ENCODE measurements at regions not wholly inside any gene's neighbourhood (a gene's known extent, or its start where the extent isn't known, plus 50 kb on each side); places are given as distances from the start of the nearest gene placed in this dataset.

- no peak overlapping the region for H3K4me3 ChIP-seq (ENCODE audit: extremely low read depth, insufficient read depth, low read length, poor library complexity, severe bottlenecking)
- no peak overlapping the region for H3K27ac ChIP-seq (ENCODE audit: low read depth, low read length, severe bottlenecking)
- WGBS, 2 experiments (ENCODE audit: insufficient coverage in 2 of 2): 88 to 90% methylated on average over 5 to 8 of the region's 11 CpGs
- H3K36me3 ChIP-seq (ENCODE audit: control insufficient read depth, insufficient read depth, low read length): no peaks in the 10 kb centered on the region
- H3K4me1 ChIP-seq (ENCODE audit: control insufficient read depth, insufficient read depth, low read length, poor library complexity, severe bottlenecking): no peaks in the 10 kb centered on the region
- H3K9me3 ChIP-seq (ENCODE audit: control insufficient read depth, low read length): no peaks in the 10 kb centered on the region
Observed at GRCh38 chr14:103267226-103267910, 66.7 kb upstream of the EIF5 start.

- Histone ChIP-seq H3K4me1 (ENCODE audit: control insufficient read depth, insufficient read depth, low read length, poor library complexity, severe bottlenecking) (no peaks in the 10 kb centered on the region), H3K36me3 (ENCODE audit: control insufficient read depth, insufficient read depth, low read length) (no peaks in the 10 kb centered on the region), H3K4me3 (ENCODE audit: extremely low read depth, insufficient read depth, low read length, poor library complexity, severe bottlenecking) (no peak overlapping the region), H3K9me3 (ENCODE audit: control insufficient read depth, low read length) (no peaks in the 10 kb centered on the region), H3K27ac (ENCODE audit: low read depth, low read length, severe bottlenecking) (no peak overlapping the region)
- 90 to 93% methylated on average over 4 to 5 of the region's 7 CpGs for WGBS, 2 experiments (ENCODE audit: insufficient coverage in 2 of 2)
Observed at GRCh38 chr14:103271189-103271588, 62.8 kb upstream of the EIF5 start.

DNA sequence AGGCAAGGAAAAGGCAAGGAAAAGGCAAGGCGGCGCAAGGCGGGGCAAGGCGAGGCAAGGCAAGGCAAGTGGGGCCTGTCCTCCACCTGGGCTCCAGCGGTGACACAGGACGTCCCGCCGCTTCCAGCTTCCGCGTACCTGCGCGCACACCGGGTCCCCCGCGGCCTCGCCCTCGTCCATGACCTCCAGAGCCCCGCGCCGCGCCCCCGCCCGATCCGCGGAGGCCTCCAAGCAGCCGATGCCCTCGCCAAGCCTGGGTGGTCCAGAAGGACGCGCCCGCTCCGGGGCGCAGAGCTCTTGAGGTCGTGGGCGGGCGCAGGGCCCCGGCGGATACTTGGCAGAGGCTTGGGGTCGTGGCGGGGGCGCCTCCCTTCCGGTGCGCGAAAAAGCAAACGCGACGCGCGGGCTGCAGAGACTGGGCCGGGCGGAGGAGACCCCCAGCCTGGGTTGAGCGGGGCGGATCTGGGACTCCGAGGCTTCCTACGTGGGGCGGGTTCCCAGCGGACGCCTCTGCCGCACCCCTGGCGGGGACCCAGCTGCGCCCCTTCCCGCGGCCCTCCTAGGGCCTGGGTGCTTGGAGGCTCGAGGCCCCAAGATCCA, 60.8 kb upstream of the EIF5 start:
- H3K4me3 ChIP-seq (ENCODE audit: extremely low read depth, insufficient read depth, low read length, poor library complexity, severe bottlenecking): peak overlapping the region; percentile 29

DNA sequence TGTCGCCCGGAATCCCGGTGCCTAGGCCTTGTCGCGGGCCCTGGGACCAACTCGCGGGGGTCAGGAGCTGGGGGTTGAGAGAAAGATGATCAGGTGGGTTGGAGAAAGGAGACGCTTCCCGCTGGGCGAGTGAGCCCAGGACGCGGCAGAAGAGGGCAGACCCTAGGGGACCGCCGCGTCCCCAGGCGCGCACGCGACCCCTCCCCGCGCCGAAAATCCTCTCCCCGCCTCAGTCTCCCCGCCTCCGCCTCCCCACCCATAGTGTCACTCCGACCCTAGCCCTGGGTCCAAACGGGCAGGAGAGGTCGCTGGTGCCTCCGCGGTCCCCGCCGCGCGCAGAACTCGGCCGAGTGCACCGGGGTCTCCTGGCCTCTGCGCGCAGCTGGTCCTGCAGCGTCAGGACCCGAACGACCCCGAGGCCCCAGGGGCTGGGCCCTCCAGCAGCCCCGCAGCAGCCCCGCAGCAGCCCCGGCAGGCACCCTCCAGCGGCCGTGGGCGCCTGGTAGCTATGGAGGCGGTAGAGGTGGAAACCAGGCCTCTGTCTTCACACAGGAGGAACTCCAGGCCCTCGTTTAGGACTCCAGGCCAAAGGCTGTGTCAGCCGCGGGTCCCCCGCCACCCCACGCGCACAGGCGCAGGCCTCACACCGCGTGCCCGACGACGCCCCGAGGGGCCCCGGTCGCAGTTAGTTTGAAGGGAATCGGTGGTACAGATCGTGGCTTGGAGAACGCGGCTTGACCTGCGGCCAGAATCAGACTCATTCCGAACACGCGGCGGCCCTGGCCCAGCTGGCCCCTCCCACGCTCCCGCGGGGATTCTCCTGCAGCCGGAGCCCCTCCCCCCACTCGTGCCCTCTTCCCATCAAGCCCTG, 60.1 kb upstream of the EIF5 start:
- WGBS, 2 experiments (ENCODE audit: insufficient coverage in 2 of 2): 72 to 84% methylated on average over 49 to 77 of the region's 79 CpGs
- no peak overlapping the region for H3K27ac ChIP-seq (ENCODE audit: low read depth, low read length, severe bottlenecking)
- H3K4me1 ChIP-seq (ENCODE audit: control insufficient read depth, insufficient read depth, low read length, poor library complexity, severe bottlenecking): no peaks in the 10 kb centered on the region
- H3K4me3 ChIP-seq (ENCODE audit: extremely low read depth, insufficient read depth, low read length, poor library complexity, severe bottlenecking): peak overlapping the region; percentile 29
- peaks cover 4% of the 10 kb centered on the region for H3K9me3 ChIP-seq (ENCODE audit: control insufficient read depth, low read length)
- H3K36me3 ChIP-seq (ENCODE audit: control insufficient read depth, insufficient read depth, low read length): no peaks in the 10 kb centered on the region

More for the DNA sequence above, 60.8 kb upstream of the EIF5 start:
- Histone ChIP-seq H3K36me3 (ENCODE audit: control insufficient read depth, insufficient read depth, low read length) (no peaks in the 10 kb centered on the region), H3K9me3 (ENCODE audit: control insufficient read depth, low read length) (peaks cover 4% of the 10 kb centered on the region), H3K27ac (ENCODE audit: low read depth, low read length, severe bottlenecking) (no peak overlapping the region), H3K4me1 (ENCODE audit: control insufficient read depth, insufficient read depth, low read length, poor library complexity, severe bottlenecking) (no peaks in the 10 kb centered on the region)
- 53 to 68% methylated on average over 49 to 60 of the region's 63 CpGs for WGBS, 2 experiments (ENCODE audit: insufficient coverage in 2 of 2)

GRCh38 chr14:103275000-103275399, 59.0 kb upstream of the EIF5 start:
- Histone ChIP-seq H3K36me3 (ENCODE audit: control insufficient read depth, insufficient read depth, low read length) (no peaks in the 10 kb centered on the region), H3K9me3 (ENCODE audit: control insufficient read depth, low read length) (peaks cover 4% of the 10 kb centered on the region), H3K4me3 (ENCODE audit: extremely low read depth, insufficient read depth, low read length, poor library complexity, severe bottlenecking) (no peak overlapping the region), H3K27ac (ENCODE audit: low read depth, low read length, severe bottlenecking) (no peak overlapping the region), H3K4me1 (ENCODE audit: control insufficient read depth, insufficient read depth, low read length, poor library complexity, severe bottlenecking) (no peaks in the 10 kb centered on the region)

DNA sequence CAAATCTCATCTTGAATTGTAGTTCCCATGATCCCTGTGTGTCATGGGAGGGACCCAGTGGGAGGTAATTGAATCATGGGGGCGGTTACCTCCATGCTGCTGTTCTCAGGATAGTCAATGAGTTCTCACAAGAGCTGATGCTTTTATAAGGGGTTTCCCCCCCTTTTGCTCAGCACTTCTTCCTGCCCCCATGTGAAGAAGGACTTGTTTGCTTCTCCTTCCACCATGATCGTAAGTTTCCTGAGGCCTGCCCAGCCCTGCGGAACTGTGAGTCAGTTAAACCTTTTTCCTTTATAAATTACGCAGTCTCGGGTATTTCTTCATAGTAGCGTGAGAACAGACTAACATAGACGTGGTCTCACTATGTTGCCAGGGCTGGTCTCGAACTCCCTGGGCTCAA, 56.1 kb upstream of the EIF5 start:
- no peaks in the 10 kb centered on the region for H3K36me3 ChIP-seq (ENCODE audit: control insufficient read depth, insufficient read depth, low read length)
- 94 to 95% methylated on average over 7 to 8 of the region's 8 CpGs for WGBS, 2 experiments (ENCODE audit: insufficient coverage in 2 of 2)

GRCh38 chr14:103279142-103280025, 54.7 kb upstream of the EIF5 start:
- H3K36me3 ChIP-seq (ENCODE audit: control insufficient read depth, insufficient read depth, low read length): no peaks in the 10 kb centered on the region
- WGBS, 2 experiments (ENCODE audit: insufficient coverage in 2 of 2): 44% methylated on average over 57 to 90 of the region's 102 CpGs
- H3K9me3 ChIP-seq (ENCODE audit: control insufficient read depth, low read length): peaks cover 4% of the 10 kb centered on the region
- no peaks in the 10 kb centered on the region for H3K4me1 ChIP-seq (ENCODE audit: control insufficient read depth, insufficient read depth, low read length, poor library complexity, severe bottlenecking)
- H3K4me3 ChIP-seq (ENCODE audit: extremely low read depth, insufficient read depth, low read length, poor library complexity, severe bottlenecking): no peak overlapping the region
- no peak overlapping the region for H3K27ac ChIP-seq (ENCODE audit: low read depth, low read length, severe bottlenecking)

More for the DNA sequence above, 56.1 kb upstream of the EIF5 start:
- peaks cover 4% of the 10 kb centered on the region for H3K9me3 ChIP-seq (ENCODE audit: control insufficient read depth, low read length)
- H3K27ac ChIP-seq (ENCODE audit: low read depth, low read length, severe bottlenecking): no peak overlapping the region
- no peak overlapping the region for H3K4me3 ChIP-seq (ENCODE audit: extremely low read depth, insufficient read depth, low read length, poor library complexity, severe bottlenecking)
- no peaks in the 10 kb centered on the region for H3K4me1 ChIP-seq (ENCODE audit: control insufficient read depth, insufficient read depth, low read length, poor library complexity, severe bottlenecking)

DNA sequence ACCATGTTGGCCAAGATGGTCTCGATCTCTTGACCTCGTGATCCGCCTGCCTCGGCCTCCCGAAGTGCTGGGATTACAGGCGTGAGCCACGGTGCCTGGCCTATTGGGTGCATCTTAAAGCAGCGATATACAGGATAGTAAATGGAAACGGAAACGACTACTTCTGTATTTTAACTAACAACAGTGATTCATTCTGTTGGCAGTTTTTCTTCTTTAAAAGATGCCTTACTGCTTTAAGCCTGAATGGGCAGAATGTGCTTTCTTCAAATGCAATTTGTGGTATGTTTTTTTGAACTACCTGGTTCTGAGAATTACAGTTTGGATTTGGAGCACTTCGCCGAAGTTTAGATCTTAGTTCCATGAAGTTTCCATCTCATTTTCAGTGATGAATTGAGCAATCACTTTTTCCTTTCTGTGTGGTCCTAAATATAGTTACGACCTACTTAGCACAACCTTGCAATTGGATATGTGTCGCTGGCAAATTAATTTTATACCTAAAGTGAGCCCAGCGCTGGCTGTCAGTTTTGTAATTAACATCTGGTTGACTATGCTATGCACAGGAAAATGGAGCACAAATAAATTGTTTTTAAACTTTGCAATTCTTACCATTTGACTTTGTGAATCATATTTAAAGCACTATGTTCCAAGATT, 53.6 kb upstream of the EIF5 start:
- WGBS, 2 experiments (ENCODE audit: insufficient coverage in 2 of 2): 80 to 87% methylated on average over 12 to 13 of the region's 15 CpGs
- no peak overlapping the region for H3K27ac ChIP-seq (ENCODE audit: low read depth, low read length, severe bottlenecking)
- no peaks in the 10 kb centered on the region for H3K36me3 ChIP-seq (ENCODE audit: control insufficient read depth, insufficient read depth, low read length)
- H3K4me1 ChIP-seq (ENCODE audit: control insufficient read depth, insufficient read depth, low read length, poor library complexity, severe bottlenecking): no peaks in the 10 kb centered on the region
- peaks cover 4% of the 10 kb centered on the region for H3K9me3 ChIP-seq (ENCODE audit: control insufficient read depth, low read length)
- no peak overlapping the region for H3K4me3 ChIP-seq (ENCODE audit: extremely low read depth, insufficient read depth, low read length, poor library complexity, severe bottlenecking)

- H3K9me3 ChIP-seq (ENCODE audit: control insufficient read depth, low read length): peaks cover 4% of the 10 kb centered on the region
- 64 to 92% methylated on average over 7 to 9 of the region's 11 CpGs for WGBS, 2 experiments (ENCODE audit: insufficient coverage in 2 of 2)
- no peaks in the 10 kb centered on the region for H3K36me3 ChIP-seq (ENCODE audit: control insufficient read depth, insufficient read depth, low read length)
- H3K27ac ChIP-seq (ENCODE audit: low read depth, low read length, severe bottlenecking): no peak overlapping the region
- H3K4me3 ChIP-seq (ENCODE audit: extremely low read depth, insufficient read depth, low read length, poor library complexity, severe bottlenecking): no peak overlapping the region
- no peaks in the 10 kb centered on the region for H3K4me1 ChIP-seq (ENCODE audit: control insufficient read depth, insufficient read depth, low read length, poor library complexity, severe bottlenecking)
Observed at GRCh38 chr14:103281496-103282231, 52.4 kb upstream of the EIF5 start.
